Activated CD4-positive, alpha-beta T cell treated with anti-CD3 and anti-CD28 coated beads, Interleukin-2, amount 50 U/mL, for 16 hours (primary cell): ENCODE measurements at regions not wholly inside any gene's neighbourhood (a gene's known extent, or its start where the extent isn't known, plus 50 kb on each side); places are given as distances from the start of the nearest gene placed in this dataset.
"Not testable (repeated sequence)": the region's sequence is repeated elsewhere in the genome, so short reads cannot be mapped to it uniquely, and the experiment has no call there.

Source experiments
- DNase-seq: peaks from one replicate; pipeline ENCODE4 v3.0.0-alpha.2; 2020

DNA sequence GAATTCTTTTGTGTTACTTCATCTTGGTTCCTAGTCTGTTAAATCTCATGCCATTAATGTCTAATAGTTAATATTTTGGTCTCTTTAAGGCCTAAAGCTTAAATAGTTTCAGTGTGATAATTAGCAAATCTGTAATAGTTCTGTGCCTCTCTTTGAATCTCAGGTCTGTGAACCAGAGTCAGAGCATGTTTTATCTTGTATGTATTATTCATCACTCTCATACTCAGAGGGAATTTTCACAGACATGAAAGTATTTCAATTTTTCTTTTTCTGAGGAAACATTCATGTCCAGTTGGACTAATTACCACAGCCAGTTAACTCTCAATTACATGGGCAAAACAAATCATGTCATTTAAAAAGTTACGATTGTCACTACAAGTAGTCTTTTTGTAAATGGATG is 931.9 kb upstream of the SLC39A10 start:
- DNase-seq = no peak

DNA sequence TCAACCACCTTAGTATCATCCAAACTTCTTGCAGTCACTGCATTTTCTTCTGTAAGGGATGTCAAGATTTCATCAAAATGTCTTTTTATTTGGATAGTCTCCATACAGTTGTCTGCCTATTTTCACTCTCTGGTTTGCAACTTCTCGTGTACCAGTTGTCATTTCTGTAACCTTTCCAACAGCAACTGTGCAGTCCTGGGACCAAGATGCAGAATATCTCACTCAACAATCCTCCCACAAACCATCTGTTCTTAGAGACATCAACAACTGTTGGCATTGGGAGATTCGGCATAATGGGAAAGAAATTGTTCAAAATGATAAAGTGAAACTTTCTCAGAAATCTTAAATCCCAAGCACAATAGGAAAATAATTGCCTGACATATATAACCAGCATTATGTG is 933.6 kb upstream of the SLC39A10 start:
- no peak for DNase-seq

DNA sequence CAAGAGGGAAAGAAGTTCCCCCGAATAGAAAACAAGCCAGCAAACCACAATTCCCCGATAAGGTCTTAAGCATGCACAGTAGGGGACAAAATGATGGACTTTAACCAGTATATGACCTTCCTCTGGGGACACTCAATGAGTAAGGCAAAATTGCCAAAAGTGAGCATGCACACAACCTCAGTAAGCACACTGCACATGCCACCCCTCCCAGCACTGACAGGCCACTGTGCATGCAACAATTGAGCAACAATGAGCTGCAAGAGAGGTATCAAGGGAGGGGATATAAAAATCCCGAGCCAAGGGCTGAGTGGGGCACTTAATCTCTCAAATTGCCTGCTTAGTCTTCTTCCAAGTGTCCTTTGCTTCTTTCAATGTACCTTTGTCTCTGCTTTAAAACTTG is 935.8 kb upstream of the SLC39A10 start:
- DNase-seq = no peak

DNA sequence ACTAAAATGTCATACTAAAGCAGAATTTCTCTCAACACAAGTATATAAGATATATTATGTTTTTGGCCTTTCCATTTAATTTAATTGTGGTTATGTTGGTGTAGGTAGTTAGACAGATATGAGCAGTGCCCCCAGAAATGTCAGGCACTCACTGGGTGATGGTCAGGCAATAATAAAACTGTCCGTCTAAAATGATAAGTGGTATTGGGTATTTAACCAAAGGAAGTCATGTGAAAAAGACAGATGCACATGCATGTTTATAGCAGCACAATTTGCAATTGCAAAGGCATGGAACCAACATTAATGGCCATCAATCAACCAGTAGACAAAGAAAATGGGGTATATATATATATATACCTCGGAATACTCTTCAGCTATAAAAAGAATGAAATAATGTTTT is 936.6 kb upstream of the SLC39A10 start:
- no peak for DNase-seq

DNA sequence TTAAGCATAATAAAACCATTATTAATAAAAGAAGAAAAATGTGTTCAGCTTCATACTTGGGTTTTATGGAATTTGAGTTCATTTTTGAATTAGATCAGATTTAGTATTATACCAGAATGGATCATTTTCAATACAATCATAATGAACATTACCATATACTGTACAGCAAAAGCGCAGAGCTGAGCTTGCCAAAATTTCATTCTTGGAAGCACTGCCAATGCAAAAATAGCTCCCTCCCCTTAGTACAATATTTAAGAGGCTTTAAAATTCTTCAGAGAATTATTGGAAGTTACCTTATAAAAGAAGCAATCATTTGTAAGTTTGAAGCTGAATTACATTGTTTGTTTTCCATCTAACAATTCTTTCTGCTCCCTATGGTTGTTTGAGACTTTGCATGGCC is 938.1 kb upstream of the SLC39A10 start:
- no peak for DNase-seq

DNA sequence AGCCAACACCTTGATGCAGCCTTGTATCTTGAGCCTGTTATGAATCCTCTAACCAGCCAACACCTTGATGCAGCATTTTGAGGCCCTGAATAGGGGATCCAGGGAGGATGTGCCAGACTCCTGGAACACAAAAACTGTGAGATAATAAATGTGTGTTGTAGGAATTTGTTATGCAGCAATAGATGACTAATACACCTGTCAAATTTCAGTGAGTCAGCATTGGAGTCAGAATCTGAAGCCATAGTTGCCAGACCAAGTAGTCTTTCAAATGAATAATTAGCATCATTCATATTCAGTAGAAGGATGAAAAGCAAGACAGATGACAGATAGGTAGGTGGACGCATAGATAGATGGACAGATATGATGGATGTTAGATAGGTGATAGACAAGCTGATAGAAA is 942.5 kb upstream of the SLC39A10 start:
- DNase-seq = no peak

DNA sequence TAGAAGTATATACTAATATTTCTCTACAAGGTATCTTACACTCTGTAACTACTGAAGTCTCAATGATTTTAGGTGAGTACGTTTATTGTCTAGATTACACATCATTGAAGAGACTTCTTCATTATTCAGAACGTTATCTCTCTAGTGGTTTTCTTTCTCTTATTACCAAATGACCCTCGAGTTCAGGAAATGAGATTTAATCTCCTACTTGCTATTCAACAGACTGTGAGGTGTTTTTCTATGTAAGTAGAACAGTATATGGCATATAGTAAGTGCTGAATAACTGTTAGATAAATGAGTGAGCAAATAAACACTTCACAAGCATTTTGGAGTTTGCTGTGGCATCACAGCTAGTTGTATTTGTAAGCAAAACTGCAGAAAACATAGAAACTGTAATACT is 947.2 kb upstream of the SLC39A10 start:
- DNase-seq = no peak

DNA sequence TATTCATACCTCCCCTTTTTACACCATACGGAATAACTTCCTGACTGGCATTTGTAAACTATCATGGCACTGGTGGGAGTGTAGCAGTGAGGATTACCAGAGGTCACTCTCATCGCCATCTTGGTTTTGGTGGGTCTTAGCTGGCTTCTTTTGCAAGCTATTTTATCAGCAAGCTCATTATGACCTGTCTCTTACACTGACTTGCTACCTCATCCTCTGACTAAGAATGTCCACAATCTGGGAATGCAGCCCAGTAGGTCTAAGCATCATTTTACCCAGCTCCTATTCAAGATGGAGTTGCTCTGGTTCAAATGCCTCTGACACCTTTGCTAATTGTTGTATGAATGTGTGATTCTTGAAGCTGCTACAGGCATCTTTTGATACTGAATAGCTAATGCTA is 950.8 kb upstream of the SLC39A10 start:
- DNase-seq = no peak

DNA sequence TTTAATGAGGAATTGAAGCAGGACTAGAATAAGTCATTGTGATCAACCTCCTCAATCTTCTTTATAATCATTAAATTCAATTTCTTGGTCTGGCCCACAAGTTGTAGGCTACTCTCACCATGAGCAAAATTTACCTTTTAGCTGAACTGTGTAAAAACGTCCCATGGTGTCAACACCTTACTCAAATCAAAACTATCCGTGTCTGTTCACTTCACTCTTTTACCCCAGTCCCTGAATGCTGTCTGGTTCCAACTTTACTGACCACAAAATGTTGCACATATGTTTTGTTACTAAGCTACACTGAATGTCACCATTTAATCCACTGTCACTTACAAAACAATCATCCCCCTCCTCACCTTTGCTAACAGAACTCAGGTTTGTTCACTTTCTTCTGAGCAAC is 951.6 kb upstream of the SLC39A10 start:
- DNase-seq = no peak

DNA sequence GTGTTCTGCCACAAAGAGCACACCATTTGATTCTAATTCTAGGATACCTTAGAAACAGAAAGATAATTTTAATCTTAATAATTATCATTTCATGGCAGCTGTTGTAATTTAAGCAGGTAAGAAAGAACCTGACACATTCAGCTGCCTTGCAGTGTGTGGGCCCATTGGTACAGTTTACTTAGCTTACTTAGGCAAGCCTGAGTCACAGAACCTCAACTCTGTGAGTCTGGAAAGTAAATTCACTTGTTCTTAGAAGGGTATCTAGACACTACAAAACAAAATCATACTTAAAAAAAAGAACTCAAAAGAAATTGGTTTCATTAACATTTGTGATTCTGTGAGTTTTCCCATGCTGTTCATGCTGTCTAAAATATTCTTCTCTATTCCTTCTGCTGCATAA is 956.3 kb upstream of the SLC39A10 start:
- DNase-seq = no peak

DNA sequence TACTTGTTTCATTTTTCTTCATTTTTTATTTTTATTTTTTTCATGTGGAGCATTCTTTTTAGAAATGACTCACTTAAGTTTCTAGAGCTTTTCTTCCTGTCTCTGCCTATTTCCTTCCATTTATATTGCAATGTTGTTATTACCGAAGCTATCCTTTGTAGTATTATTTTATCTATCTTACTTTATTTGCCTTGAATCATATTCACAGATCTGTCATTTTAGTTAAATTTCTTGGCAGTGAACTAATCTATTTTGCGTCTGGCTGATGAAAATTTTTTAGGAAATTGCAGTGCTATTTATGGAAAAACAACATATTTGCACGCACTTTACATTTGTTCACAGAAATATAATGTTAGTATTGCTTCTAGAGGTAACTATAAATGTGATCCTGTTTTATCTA is 956.9 kb upstream of the SLC39A10 start:
- DNase-seq = no peak

DNA sequence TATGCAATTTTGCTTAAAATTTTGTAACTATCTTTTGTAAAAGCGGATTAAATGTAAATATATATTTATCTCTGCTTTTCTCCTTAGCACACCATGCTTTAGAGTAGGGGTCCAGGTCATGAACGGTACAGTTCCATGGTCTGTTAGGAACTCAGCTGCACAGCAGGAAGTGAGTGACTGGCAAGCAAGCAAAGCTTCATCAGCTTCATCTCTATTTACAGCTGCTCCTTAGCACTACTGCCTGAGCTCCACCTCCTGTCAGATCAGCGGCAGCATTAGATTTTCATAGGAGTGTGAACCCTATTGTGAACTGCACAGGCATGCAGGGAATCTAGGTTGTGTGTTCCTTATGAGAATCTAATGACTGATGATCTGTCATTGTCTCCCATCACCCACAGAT is 959.0 kb upstream of the SLC39A10 start:
- no peak for DNase-seq

DNA sequence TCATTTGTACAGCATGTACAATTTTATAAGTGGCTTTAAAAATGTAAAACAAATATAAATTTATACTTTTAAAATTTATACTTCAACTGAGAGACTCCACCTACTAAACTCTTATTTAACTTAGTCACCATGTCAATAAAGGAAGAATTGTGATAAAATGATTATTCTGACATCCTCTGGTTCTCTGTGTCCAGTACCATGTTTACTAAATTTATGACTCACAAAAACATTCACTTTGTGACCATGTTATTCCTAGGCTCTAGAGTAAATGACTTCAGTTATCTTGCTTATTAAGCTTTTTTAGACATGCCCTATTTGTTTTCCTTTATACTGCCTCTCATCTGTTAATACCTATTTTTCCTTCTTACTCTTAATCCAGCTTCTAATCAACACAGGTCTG is 959.6 kb upstream of the SLC39A10 start:
- DNase-seq = no peak

DNA sequence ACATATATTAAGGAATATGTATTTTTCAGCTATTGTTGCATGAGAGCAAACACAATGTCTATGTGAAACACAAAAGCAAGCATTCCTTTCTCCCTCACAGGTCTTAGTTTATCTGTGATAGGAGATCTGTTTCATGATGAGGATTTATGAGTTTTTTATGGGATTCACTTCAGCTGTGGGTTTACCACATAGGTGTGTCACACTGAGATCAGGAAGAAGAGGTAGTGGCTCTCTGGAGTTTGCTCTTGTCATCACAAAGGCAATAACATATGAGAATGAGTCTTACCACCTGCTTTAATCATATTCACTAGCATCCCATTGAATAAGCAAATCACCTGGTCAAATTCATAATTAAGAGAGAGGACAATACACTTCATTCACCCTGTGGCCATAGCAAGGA is 960.3 kb upstream of the SLC39A10 start:
- no peak for DNase-seq

DNA sequence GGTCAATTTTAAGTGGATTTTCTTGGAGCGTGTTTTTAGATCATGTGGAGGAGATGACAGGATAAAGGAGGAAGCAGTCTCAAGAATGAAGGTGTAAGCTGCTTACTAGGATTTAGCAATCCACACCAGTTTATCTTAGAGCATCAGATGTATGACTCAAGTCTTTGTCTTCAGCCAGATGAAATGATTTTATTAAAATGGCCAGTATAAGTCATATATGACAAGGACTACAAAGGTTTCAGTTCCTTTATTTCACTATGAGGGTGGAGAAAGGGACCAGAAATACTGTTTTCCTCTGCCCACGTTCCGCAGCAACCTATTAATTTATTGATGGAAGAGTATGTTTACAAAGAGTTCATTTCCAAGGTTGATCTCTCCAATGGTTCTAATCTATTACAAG is 970.5 kb upstream of the SLC39A10 start:
- no peak for DNase-seq

DNA sequence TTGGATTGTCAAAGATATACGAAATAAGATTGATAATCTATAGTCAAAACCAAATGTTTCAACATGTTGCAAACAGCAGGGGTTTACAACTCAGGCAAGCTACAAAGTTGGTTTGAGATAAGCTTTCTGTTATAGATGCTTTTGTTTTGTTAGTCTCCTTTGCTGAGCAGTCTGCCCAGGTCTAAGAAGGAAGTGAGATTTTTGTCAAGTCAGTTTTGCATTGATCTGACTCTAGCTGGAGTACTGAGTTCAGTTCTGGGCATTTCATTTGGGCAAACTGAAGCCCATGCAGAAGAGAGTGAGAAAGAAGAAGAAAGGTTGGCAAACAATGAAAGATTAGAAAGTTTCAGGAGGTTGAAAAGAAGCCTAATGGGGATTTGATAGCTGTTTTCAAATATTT is 983.0 kb upstream of the SLC39A10 start:
- DNase-seq = no peak

DNA sequence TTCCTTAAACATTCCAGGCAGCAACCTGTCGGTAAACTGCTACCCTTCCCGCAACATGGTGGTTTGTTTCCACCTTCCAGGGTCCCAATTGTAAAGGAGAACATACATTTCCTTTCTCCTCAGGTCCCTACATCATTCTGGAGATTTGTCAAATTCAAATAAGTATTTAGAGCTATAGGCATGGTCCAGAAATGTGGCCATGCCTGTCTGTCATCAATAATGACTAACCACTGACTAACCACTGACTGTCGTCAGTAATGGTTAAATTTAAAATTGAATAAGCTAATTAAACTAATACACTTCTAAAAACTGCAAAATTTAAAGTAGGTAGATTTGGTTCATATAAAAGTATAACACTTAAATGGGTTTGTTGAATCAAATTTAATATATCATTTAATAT is 984.0 kb upstream of the SLC39A10 start:
- no peak for DNase-seq

DNA sequence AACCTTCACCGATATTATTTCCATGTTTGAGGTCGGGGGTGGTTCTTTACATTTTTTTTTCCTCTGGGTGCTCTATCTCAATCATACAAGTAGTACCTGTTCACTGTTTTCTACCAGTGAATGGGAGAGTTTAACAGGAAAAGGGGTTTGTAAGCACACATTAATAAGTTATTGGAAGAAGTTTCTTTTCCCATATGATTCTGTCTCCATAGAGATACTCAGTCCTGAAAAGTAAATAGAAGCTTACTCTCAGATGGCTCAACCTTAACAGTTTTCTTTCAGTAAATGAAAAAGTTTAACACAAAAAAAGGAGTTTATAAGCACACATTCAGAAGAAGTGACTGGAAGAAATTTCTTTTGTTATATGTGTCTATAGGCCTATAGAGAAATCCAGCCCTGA is 995.6 kb upstream of the SLC39A10 start:
- no peak for DNase-seq

DNA sequence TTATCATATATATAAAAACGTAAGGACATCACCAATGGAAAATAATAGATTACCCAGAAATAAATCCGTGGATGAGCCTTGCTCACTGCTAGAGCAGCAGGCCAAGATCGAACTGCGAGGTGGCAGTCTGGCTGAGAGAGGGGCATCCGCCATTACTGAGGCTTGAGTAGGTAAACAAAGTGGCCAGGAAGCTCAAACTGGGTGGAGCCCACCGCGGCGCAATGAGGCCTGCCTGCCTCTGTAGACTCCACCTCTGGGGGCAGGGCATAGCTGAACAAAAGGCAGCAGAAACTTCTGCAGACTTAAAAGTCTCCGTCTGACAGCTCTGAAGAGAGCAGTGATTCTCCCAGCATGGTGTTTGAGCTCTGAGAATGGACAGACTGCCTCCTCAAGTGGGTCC is 1018.0 kb upstream of the SLC39A10 start:
- DNase-seq = not testable (repeated sequence)

DNA sequence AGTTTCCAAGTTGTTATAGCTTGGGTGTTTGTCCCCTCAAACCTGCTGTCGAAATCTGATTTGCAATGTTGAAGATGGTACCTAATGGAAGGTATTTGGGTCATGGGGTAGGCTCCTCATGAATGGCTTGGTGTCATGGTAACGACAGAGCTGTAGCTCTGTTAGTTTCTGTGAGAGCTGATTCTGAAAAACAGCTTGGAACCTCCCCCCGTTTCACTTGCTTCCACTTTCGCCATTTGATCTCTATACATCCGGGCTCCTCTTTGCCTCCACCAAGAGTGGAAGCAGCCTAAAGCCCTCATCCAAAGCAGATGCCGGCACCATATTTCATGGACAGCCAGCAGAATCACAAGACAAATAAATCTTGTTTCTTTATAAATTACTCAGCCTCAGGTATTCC is 1035.1 kb upstream of the SLC39A10 start:
- no peak for DNase-seq

DNA sequence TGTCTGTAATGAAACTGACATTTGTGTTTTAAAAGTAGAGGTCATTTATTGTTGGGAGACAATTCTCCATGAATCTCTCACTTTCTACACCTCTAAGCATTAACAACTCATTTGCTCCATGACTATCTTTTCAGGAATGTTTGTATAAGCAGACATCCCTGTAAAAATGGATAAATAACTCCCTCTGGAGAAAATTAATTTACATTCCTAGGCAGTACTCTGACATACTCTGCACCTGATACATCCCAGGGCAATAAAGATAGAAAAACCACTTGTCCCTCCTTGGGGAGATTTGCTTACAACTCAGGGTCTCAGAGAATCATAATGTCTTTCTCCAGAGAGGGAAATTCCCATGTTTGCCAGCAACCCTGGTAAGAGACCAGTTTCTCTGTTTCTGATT is 1037.7 kb upstream of the SLC39A10 start:
- DNase-seq = no peak

DNA sequence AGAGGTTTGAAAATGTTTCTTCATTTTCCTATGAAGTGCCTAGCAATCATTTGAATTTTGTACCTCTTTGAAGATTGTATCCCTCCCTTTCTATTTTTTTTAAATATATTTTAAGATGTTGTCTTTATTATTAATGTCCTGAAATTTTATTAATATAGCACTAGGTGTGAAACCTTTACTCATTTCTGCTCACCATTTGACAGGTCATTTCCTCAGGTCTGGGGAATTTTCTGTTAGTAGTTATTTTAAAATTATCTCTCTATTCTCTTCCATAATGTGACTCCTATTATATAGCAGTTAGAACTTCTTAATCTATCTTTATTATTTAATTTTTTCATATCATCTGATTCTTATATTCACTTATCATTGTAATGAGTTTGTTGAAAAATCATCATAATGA is 1038.6 kb upstream of the SLC39A10 start:
- no peak for DNase-seq

DNA sequence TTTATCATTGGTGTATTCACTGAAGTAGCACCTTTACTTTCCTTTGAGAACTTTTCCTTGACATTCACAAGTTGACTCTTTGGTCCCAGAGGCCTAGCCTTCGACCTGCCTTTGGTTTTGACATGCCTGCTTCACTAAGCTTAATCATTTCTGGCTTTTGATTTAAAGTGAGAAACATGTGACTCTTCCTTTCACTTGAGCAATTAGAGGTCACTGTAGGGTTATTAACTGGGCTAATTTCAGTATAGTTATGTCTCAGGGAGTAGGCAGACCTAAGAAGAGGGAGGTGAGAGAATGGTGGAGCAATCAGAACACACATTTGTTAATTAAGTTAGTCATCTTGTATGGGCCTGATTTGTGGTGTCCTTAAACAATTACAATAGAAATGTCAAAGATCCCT is 1040.7 kb upstream of the SLC39A10 start:
- no peak for DNase-seq

DNA sequence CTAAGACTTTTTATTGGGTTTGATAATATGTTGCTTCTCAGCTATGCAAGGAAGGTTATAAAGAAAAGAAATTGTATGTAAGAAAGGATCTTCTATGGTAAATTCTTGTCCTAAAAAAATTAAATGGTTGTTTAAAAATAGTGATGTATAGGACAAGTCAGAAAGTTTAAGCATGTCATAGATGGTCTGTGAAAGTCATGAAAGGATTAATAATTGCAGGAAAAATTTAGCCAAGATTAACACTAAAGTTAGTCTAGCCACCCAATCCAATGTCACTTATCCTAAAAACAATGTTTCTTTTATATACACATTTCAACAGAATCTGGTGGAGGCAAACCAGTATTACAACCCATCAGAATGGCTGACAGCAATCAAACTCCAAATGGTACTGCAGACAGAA is 1046.7 kb upstream of the SLC39A10 start:
- no peak for DNase-seq

DNA sequence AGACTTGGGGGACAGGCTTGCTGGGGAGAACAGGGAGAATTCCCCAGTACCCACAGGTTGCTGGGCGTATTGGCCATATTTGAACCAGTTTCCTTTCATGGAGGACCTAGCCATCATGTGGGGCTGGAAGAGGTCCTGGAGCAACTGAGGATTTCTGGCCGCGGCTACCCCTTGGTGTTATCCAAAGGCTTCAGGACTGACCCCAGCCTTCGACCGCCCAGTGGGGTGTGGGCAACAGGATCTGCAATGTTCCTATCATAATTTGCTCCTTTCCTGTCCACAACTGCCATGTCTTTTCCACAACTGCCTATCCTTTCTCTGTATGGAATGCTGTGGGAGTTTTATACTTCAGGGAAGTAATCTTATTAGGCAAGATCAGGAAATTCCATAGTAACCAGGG is 1053.6 kb upstream of the SLC39A10 start:
- DNase-seq = no peak

DNA sequence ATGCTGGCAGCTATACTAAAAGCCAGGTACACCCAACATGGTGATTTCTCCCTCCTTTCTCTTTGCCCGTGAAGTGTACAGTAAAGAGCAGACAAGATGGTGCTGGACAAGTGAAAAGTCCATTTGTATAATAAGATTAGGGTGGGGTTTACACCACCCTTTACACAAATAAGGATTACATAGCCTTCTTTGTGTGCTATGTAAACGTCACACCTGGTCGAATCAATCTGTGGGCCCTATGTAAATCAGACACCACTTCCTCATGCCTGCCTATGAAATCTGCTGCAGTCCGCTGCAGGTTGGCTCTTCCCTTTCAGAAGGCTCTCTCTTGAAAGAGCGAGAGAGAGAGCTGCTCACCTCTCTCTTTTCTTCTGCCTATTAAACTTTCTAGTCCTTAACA is 1054.3 kb upstream of the SLC39A10 start:
- no peak for DNase-seq

DNA sequence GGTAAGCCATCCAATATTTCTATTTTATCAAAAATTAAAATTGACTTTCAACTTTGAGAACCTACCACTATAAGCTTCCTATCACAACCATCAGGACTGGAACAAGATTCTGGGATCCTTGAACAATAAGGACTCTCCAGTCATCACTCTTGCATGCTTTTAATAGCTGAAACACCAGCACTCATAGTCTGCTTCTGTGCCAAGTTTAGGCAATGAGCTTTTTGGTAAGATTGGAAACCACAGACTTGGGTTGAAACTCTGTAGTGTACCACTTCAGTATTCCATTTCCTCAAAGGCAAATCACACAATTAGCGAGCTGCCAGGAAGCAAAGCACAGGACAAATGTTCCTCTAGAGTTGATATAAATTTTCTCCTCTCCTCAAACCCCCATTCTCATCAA is 1065.8 kb upstream of the SLC39A10 start:
- DNase-seq = no peak
